ENCODE measurements at regions not wholly inside any gene's neighbourhood (a gene's known extent, or its start where the extent isn't known, plus 50 kb on each side); places are given as distances from the start of the nearest gene placed in this dataset.

- H3K4me1 ChIP-seq (ENCODE audit: control insufficient read depth, insufficient read depth, low read length), result no peaks in the 10 kb centered on the region
- in situ Hi-C loops (cut with MboI), result no loop called here
- no peak for ATAC-seq
- 31% methylated on average over 3 of the region's 3 CpGs for WGBS (ENCODE audit: insufficient coverage, insufficient replicate concordance, low lambda C conversion rate, missing lambda C conversion rate)
- no peak overlapping the region for H3K9ac ChIP-seq (ENCODE audit: control insufficient read depth, insufficient read depth, low read length)
- FAIRE-seq, result no peak
- CTCF ChIA-PET, result no interaction called here
- no peaks in the 10 kb centered on the region for H3K79me2 ChIP-seq (ENCODE audit: control insufficient read depth, insufficient read depth, low read length)
- H4K20me1 ChIP-seq (ENCODE audit: control insufficient read depth, insufficient read depth), result no peaks in the 10 kb centered on the region
- SMC1A ChIA-PET (ENCODE audit: uncharacterized antibody, unreplicated experiment), result no interaction called here
- POLR2A ChIA-PET, result no interaction called here
- intact Hi-C loops (cut with micrococcal nuclease; ENCODE audit: unreplicated experiment), result no loop called here
- H3K4me3 ChIP-seq, result no peak overlapping the region
- RAD21 ChIA-PET (ENCODE audit: unreplicated experiment), result no interaction called here
- DNase-seq (ENCODE audit: low read depth, low spot score), result no peak
- BruUV-seq (replicated peaks), result no TSS peak
- H3K27ac ChIP-seq (ENCODE audit: control insufficient read depth, insufficient read depth), result no peak overlapping the region
- H3K4me2 ChIP-seq (ENCODE audit: control insufficient read depth, insufficient read depth), result no peak overlapping the region
- H2AFZ ChIP-seq (ENCODE audit: control insufficient read depth, low read depth, low read length), result no peak overlapping the region
- no peaks in the 10 kb centered on the region for H3K9me3 ChIP-seq (replicated peaks; ENCODE audit: control insufficient read depth, insufficient read depth, low read length)
- H3K36me3 ChIP-seq (ENCODE audit: control insufficient read depth in 2 of 2, insufficient read depth in 2 of 2, low read length in 1 of 2), result no peaks in the 10 kb centered on the region
- no peaks in the 10 kb centered on the region; a peak in 1 of 4 replicates for H3K27me3 ChIP-seq (replicated peaks in 1 of 2; ENCODE audit: control insufficient read depth in 2 of 2, insufficient read depth in 2 of 2, low read length in 1 of 2)
- TF ChIP-seq, protein P1, sequence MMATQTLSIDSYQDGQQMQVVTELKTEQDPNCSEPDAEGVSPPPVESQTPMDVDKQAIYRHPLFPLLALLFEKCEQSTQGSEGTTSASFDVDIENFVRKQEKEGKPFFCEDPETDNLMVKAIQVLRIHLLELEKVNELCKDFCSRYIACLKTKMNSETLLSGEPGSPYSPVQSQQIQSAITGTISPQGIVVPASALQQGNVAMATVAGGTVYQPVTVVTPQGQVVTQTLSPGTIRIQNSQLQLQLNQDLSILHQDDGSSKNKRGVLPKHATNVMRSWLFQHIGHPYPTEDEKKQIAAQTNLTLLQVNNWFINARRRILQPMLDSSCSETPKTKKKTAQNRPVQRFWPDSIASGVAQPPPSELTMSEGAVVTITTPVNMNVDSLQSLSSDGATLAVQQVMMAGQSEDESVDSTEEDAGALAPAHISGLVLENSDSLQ (IDR thresholded peaks at IDR 0.05), result no peak
- TF ChIP-seq SIN3A (IDR thresholded peaks at IDR 0.05; ENCODE audit: low read depth, low read length) (no peak), RAD21 (IDR thresholded peaks at IDR 0.05; ENCODE audit: insufficient read depth, low read depth, low read length) (no peak), SMC3 (IDR thresholded peaks at IDR 0.05; ENCODE audit: borderline replicate concordance, low read length) (no peak), FOS (IDR thresholded peaks at IDR 0.05; ENCODE audit: borderline replicate concordance, extremely low read depth, insufficient read length) (no peak), ASH2L (IDR thresholded peaks at IDR 0.05; ENCODE audit: borderline replicate concordance, low read depth) (no peak), SREBF2 (IDR thresholded peaks at IDR 0.05; ENCODE audit: low read length) (no peak), EZH2 (IDR thresholded peaks at IDR 0.05; ENCODE audit: borderline replicate concordance, control insufficient read depth, low read depth, low read length) (no peak), RCOR1 (conservative IDR thresholded peaks at IDR 0.05; ENCODE audit: low read depth, low read length) (no peak), MLLT1 (IDR thresholded peaks at IDR 0.05) (no peak), NFYA (IDR thresholded peaks at IDR 0.05; ENCODE audit: borderline replicate concordance, low read depth, low read length) (no peak), POLR2AphosphoS5 (IDR thresholded peaks at IDR 0.05; ENCODE audit: low read length) (no peak), TARDBP (IDR thresholded peaks at IDR 0.05; ENCODE audit: borderline replicate concordance) (no peak), ZNF207 (IDR thresholded peaks at IDR 0.05; ENCODE audit: borderline replicate concordance) (no peak), DPF2 (IDR thresholded peaks at IDR 0.05) (no peak), ZNF622 (IDR thresholded peaks at IDR 0.05) (no peak)
- TF ChIP-seq, protein P2, sequence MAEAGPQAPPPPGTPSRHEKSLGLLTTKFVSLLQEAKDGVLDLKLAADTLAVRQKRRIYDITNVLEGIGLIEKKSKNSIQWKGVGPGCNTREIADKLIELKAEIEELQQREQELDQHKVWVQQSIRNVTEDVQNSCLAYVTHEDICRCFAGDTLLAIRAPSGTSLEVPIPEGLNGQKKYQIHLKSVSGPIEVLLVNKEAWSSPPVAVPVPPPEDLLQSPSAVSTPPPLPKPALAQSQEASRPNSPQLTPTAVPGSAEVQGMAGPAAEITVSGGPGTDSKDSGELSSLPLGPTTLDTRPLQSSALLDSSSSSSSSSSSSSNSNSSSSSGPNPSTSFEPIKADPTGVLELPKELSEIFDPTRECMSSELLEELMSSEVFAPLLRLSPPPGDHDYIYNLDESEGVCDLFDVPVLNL (IDR thresholded peaks at IDR 0.05; ENCODE audit: low read depth, low read length), result no peak
These were observed 118.0 kb downstream of the TBX5 start for GRCh38 chr12:114287821-114288525.

Measured in GM12878 (cell line).